ENCODE measurements at regions not wholly inside any gene's neighbourhood (a gene's known extent, or its start where the extent isn't known, plus 50 kb on each side); places are given as distances from the start of the nearest gene placed in this dataset.

DNA sequence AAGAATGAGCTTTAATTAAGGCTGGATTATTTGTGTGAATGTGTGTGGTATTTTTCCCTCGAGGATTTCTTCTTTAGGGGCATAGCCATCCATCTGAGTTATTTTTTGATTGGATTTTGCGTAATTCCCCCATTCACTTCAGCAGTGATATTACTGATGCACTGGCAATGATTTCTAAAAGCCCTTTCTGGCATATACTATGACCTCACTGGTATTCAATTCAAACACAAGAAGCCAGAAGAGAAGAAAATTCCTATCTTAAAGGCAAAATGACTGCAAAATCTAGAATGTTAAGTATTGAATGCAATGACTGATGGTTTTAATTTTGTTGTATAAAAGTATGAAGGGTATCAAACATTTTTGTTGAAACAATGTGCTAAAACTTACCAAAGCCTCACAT lies 71.1 kb upstream of the DDIT4L start:
- H3K9me3 ChIP-seq, result peaks cover 0 to 4% of the 10 kb centered on the region in 2 donors
- H3K4me1 ChIP-seq, result no peaks in the 10 kb centered on the region
- TF ChIP-seq POLR2A (IDR thresholded peaks at IDR 0.05) (no peak), EP300 (IDR thresholded peaks at IDR 0.05; ENCODE audit: low read depth) (no peak)
- no peak overlapping the region for H3K4me3 ChIP-seq
- no peaks in the 10 kb centered on the region for H3K36me3 ChIP-seq
- H3K27me3 ChIP-seq, result no peaks in the 10 kb centered on the region
- 60 to 62% methylated on average over 2 of the region's 2 CpGs for WGBS, 2 donors (ENCODE audit: low coverage in 1 of 2)
- no peak overlapping the region for H3K27ac ChIP-seq
- in situ Hi-C loops (cut with MboI; ENCODE audit: low pct_ligation_motif_present in 1 of 4, low pct_unique_long_range_greater_than_20kb in 1 of 4, low sequenced_read_pairs in 3 of 4) (no loop called here), intact Hi-C loops (cut with DNase I; ENCODE audit: low total_unique reads) (no loop called here)
- no peak for DNase-seq

DNA sequence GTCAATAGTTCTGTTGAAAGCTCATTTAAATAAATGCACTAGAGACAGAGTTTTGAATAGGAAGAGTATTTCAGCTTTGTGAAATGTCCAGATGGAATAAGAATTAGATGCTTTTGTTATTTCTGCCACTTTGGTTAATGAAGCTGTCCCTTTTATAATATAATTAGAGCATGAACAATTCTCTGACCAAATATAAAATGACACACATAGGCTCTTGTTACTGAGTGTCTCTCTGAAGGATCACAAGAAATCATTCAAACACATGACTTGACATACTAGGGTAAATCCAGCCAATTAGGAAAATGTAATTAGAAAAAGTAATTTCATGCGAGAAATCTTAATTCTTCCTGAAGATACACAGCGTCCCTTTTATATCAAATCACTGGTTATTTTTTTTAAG lies 68.4 kb upstream of the DDIT4L start:
- no peak for DNase-seq
- intact Hi-C loops (cut with DNase I; ENCODE audit: low total_unique reads) (no loop called here), in situ Hi-C loops (cut with MboI; ENCODE audit: low pct_ligation_motif_present in 1 of 4, low pct_unique_long_range_greater_than_20kb in 1 of 4, low sequenced_read_pairs in 3 of 4) (no loop called here)
- WGBS, 2 donors (ENCODE audit: low coverage in 1 of 2), result 84 to 92% methylated on average over 2 of the region's 2 CpGs
- Histone ChIP-seq H3K27ac (no peak overlapping the region), H3K4me1 (no peaks in the 10 kb centered on the region), H3K27me3 (no peaks in the 10 kb centered on the region), H3K4me3 (no peak overlapping the region), H3K36me3 (no peaks in the 10 kb centered on the region), H3K9me3 (peaks cover 0 to 2% of the 10 kb centered on the region in 2 donors)
- TF ChIP-seq POLR2AphosphoS5 (IDR thresholded peaks at IDR 0.05), result no peak
- no peak for TF ChIP-seq EP300 (IDR thresholded peaks at IDR 0.05; ENCODE audit: low read depth)
- TF ChIP-seq POLR2A (IDR thresholded peaks at IDR 0.05), result no peak
- TF ChIP-seq, protein P1, sequence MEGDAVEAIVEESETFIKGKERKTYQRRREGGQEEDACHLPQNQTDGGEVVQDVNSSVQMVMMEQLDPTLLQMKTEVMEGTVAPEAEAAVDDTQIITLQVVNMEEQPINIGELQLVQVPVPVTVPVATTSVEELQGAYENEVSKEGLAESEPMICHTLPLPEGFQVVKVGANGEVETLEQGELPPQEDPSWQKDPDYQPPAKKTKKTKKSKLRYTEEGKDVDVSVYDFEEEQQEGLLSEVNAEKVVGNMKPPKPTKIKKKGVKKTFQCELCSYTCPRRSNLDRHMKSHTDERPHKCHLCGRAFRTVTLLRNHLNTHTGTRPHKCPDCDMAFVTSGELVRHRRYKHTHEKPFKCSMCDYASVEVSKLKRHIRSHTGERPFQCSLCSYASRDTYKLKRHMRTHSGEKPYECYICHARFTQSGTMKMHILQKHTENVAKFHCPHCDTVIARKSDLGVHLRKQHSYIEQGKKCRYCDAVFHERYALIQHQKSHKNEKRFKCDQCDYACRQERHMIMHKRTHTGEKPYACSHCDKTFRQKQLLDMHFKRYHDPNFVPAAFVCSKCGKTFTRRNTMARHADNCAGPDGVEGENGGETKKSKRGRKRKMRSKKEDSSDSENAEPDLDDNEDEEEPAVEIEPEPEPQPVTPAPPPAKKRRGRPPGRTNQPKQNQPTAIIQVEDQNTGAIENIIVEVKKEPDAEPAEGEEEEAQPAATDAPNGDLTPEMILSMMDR (IDR thresholded peaks at IDR 0.05), result no peak

DNA sequence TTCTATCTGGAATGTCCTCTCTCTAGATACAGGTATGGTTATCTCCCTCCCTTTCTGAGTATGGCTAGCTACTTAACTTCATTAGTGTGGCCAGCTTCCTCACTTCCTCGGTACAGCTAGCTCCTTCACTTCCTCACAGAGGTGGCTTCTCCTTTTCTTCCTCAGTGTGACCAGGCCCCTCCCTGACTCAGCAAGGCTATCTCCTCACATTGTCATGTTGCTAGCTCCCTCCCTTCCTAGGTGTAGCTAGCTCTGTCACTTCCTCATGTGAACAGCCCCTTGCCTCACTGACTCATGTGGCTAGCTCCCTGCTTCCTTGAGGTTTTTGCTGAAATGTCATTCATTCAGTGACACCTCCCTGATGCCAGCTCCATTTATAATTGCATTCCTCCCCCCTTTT lies 67.3 kb upstream of the DDIT4L start:
- WGBS, 2 donors (ENCODE audit: low coverage in 1 of 2), result 24% methylated on average over 1 of the region's 1 CpG; no CpG with 5 or more reads in 1 of the 2 donors
- Histone ChIP-seq H3K27me3 (no peaks in the 10 kb centered on the region), H3K4me3 (no peak overlapping the region), H3K4me1 (no peaks in the 10 kb centered on the region), H3K36me3 (no peaks in the 10 kb centered on the region), H3K9me3 (no peaks in the 10 kb centered on the region), H3K27ac (no peak overlapping the region)
- in situ Hi-C loops (cut with MboI; ENCODE audit: low pct_ligation_motif_present in 1 of 4, low pct_unique_long_range_greater_than_20kb in 1 of 4, low sequenced_read_pairs in 3 of 4) (no loop called here), intact Hi-C loops (cut with DNase I; ENCODE audit: low total_unique reads) (no loop called here)
- no peak for TF ChIP-seq POLR2AphosphoS5 (IDR thresholded peaks at IDR 0.05)
- TF ChIP-seq, protein P1 (IDR thresholded peaks at IDR 0.05), result no peak
- TF ChIP-seq EP300 (IDR thresholded peaks at IDR 0.05; ENCODE audit: low read depth), result no peak
- no peak for TF ChIP-seq POLR2A (IDR thresholded peaks at IDR 0.05)
- no peak for DNase-seq

DNA sequence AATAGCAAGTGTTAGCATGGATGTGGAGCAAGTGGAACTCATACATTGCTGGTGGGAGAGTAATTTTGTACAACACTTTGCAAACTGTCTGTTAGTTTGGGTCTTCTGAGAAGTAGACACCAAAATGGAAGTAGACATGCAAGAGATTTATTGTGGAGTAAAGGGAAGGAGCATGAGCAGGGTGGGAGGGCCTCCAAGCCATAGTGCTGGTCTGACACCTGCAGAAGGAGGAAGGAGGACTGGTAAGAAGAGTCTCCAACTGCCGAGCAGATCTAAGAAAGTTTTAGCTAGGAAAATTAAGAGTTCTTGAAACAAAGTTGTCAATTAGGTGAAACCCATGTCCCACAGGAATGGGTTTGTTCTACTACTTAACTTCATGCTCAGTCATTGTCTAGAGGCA lies 64.0 kb upstream of the DDIT4L start:
- WGBS, 2 donors (ENCODE audit: low coverage in 1 of 2), result 75 to 82% methylated on average over 1 of the region's 1 CpG
- intact Hi-C loops (cut with DNase I; ENCODE audit: low total_unique reads), result no loop called here
- TF ChIP-seq POLR2A (IDR thresholded peaks at IDR 0.05) (no peak), POLR2AphosphoS5 (IDR thresholded peaks at IDR 0.05) (no peak), EP300 (IDR thresholded peaks at IDR 0.05; ENCODE audit: low read depth) (no peak)
- TF ChIP-seq, protein P1 (IDR thresholded peaks at IDR 0.05), result no peak

DNA sequence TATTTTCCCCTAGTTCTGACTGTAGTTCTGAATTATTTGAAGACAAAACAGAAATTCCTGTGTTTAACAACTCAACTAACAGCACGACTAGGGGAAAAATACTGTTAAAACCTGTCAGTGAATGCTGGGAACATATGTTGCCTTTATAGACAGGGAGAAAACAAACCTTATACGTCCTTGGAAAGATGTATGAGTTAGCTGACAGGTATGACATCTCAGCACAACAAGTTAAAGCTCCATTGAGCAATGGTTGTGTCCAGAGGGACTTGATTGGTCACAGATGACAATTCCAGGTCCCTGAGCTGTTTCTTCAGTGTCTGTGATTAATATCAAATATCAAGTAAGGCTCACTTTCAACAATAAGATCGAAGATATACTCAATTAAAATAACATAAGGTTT lies 58.2 kb upstream of the DDIT4L start:
- no peak for TF ChIP-seq POLR2AphosphoS5 (IDR thresholded peaks at IDR 0.05)
- no peak for TF ChIP-seq POLR2A (IDR thresholded peaks at IDR 0.05)
- TF ChIP-seq, protein P1 (IDR thresholded peaks at IDR 0.05), result no peak
- TF ChIP-seq EP300 (IDR thresholded peaks at IDR 0.05; ENCODE audit: low read depth), result no peak
- no peaks in the 10 kb centered on the region for H3K9me3 ChIP-seq
- no peak overlapping the region for H3K4me3 ChIP-seq
- no peaks in the 10 kb centered on the region for H3K27me3 ChIP-seq
- H3K36me3 ChIP-seq, result no peaks in the 10 kb centered on the region
- intact Hi-C loops (cut with DNase I; ENCODE audit: low total_unique reads) (no loop called here), in situ Hi-C loops (cut with MboI; ENCODE audit: low pct_ligation_motif_present in 1 of 4, low pct_unique_long_range_greater_than_20kb in 1 of 4, low sequenced_read_pairs in 3 of 4) (no loop called here)
- WGBS, 2 donors (ENCODE audit: low coverage in 1 of 2), result 29 to 64% methylated on average over 1 to 3 of the region's 3 CpGs
- DNase-seq, result no peak
- H3K27ac ChIP-seq, result no peak overlapping the region
- no peaks in the 10 kb centered on the region for H3K4me1 ChIP-seq

More for the DNA sequence above, 64.0 kb upstream of the DDIT4L start:
- H3K4me1 ChIP-seq, result no peaks in the 10 kb centered on the region
- no peak overlapping the region for H3K4me3 ChIP-seq
- DNase-seq, result no peak
- no peaks in the 10 kb centered on the region for H3K9me3 ChIP-seq
- in situ Hi-C loops (cut with MboI; ENCODE audit: low pct_ligation_motif_present in 1 of 4, low pct_unique_long_range_greater_than_20kb in 1 of 4, low sequenced_read_pairs in 3 of 4), result no loop called here
- H3K36me3 ChIP-seq, result no peaks in the 10 kb centered on the region
- H3K27me3 ChIP-seq, result no peaks in the 10 kb centered on the region
- H3K27ac ChIP-seq, result no peak overlapping the region
